ENCODE measurements at regions not wholly inside any gene's neighbourhood (a gene's known extent, or its start where the extent isn't known, plus 50 kb on each side); places are given as distances from the start of the nearest gene placed in this dataset.

- TF ChIP-seq CTCF (conservative IDR thresholded peaks at IDR 0.05; ENCODE audit: low read depth, low read length) (no peak), EZH2 (IDR thresholded peaks at IDR 0.05; ENCODE audit: borderline replicate concordance, low read depth, low read length, poor library complexity, severe bottlenecking) (no peak)
Measured at GRCh38 chrX:98299785-98300184, 1416.1 kb downstream of the RPA4 start.
